HEK293 (cell line): ENCODE measurements at regions not wholly inside any gene's neighbourhood (a gene's known extent, or its start where the extent isn't known, plus 50 kb on each side); places are given as distances from the start of the nearest gene placed in this dataset.

Source experiments
- CTCF ChIA-PET: fragments of 350-600 bp; formaldehyde crosslinking; extraction: SDS; loops from one replicate; lab custom pipeline; 2021; ENCODE audit warnings: antibody characterized with exemption; lab: Yijun Ruan, JAX
- POLR2A ChIA-PET: fragments of 300-600 bp; formaldehyde crosslinking; extraction: SDS; loops from one replicate; lab custom pipeline; 2020; ENCODE audit warnings: antibody characterized with exemption, inconsistent platforms; lab: Yijun Ruan, JAX
- H3K27ac ChIP-seq: fragments of 200-500 bp; sonication (Bioruptor generic); 2 replicates; pipeline ENCODE4 v1.5.1; 2014; ENCODE audit warnings: low read depth, low read length, control low read depth, inconsistent platforms; ENCODE audit errors: extremely low read depth
- H3K36me3 ChIP-seq, 2 experiments: fragments of 200-500 bp in 1 of 2; sonication (Bioruptor generic) in 1 of 2; 1 replicate in 1 of 2; 2 replicates in 1 of 2; pipeline ENCODE4 v1.5.1; 2014 to 2017; ENCODE audit warnings: inconsistent platforms in 2 of 2, low read length in 2 of 2; ENCODE audit not compliant: control insufficient read depth in 2 of 2, insufficient read depth in 1 of 2
- H3K4me1 ChIP-seq: fragments of 200-500 bp; sonication (Bioruptor generic); 2 replicates; pipeline ENCODE4 v1.5.1; 2014; ENCODE audit warnings: mild to moderate bottlenecking, low read length, inconsistent platforms; ENCODE audit not compliant: control insufficient read depth, insufficient read depth
- H3K4me3 ChIP-seq: 2 replicates; pipeline ENCODE4 v1.5.1; 2011; ENCODE audit warnings: low read depth, mild to moderate bottlenecking, control low read depth, low read length, moderate library complexity
- H3K9me3 ChIP-seq: fragments of 200-500 bp; sonication (Bioruptor generic); 2 replicates; pipeline ENCODE4 v1.5.1; 2014; ENCODE audit warnings: low read depth, low read length, inconsistent platforms; ENCODE audit not compliant: control insufficient read depth, insufficient read depth
- GLI4 ChIP-seq: fragments of 450-650 bp; formaldehyde crosslinking; IDR thresholded peaks from 2 replicates; pipeline ENCODE4 v1.5.1; 2016; ENCODE audit warnings: missing biosample characterization, missing genetic modification characterization
- KLF1 ChIP-seq: fragments of 450-650 bp; formaldehyde crosslinking; IDR thresholded peaks from 2 replicates; pipeline ENCODE4 v1.5.1; 2016; ENCODE audit warnings: missing biosample characterization, missing genetic modification characterization
- PRDM1 ChIP-seq: fragments of 450-650 bp; formaldehyde crosslinking; IDR thresholded peaks from 2 replicates; pipeline ENCODE4; 2016; ENCODE audit warnings: missing biosample characterization, missing genetic modification characterization
- SP2 ChIP-seq: fragments of 450-650 bp; formaldehyde crosslinking; IDR thresholded peaks from 2 replicates; pipeline ENCODE4 v1.5.1; 2016; ENCODE audit warnings: missing biosample characterization, missing genetic modification characterization
- ZNF133 ChIP-seq: fragments of 450-650 bp; formaldehyde crosslinking; IDR thresholded peaks from 2 replicates; pipeline ENCODE4 v1.5.1; 2016; ENCODE audit warnings: missing biosample characterization, missing genetic modification characterization
- ZNF157 ChIP-seq: fragments of 450-650 bp; formaldehyde crosslinking; IDR thresholded peaks from 2 replicates; pipeline ENCODE4 v1.5.1; 2016; ENCODE audit warnings: missing biosample characterization, missing genetic modification characterization
- ZNF169 ChIP-seq: fragments of 450-650 bp; formaldehyde crosslinking; IDR thresholded peaks from 2 replicates; pipeline ENCODE4 v1.5.1; 2016; ENCODE audit warnings: missing biosample characterization, missing genetic modification characterization
- ZNF274 ChIP-seq, 2 experiments: fragments of 200-500 bp in 1 of 2; fragments of 450-650 bp in 1 of 2; sonication (Bioruptor generic) in 1 of 2; formaldehyde crosslinking in 1 of 2; IDR thresholded peaks; 2 replicates each; pipeline versions ENCODE4 v1.5.1 to v1.6.1; 2014 to 2016; ENCODE audit warnings: borderline replicate concordance in 1 of 2, inconsistent platforms in 1 of 2, low read length in 1 of 2, missing biosample characterization in 1 of 2, missing genetic modification characterization in 1 of 2
- ZNF391 ChIP-seq: fragments of 450-650 bp; formaldehyde crosslinking; IDR thresholded peaks from 2 replicates; pipeline ENCODE4 v1.5.1; 2016; ENCODE audit warnings: low read depth, missing biosample characterization, missing genetic modification characterization, borderline replicate concordance
- ZNF548 ChIP-seq: fragments of 450-650 bp; formaldehyde crosslinking; IDR thresholded peaks from 2 replicates; pipeline ENCODE4 v1.5.1; 2016; ENCODE audit warnings: missing biosample characterization, missing genetic modification characterization
- ZNF623 ChIP-seq: fragments of 450-650 bp; formaldehyde crosslinking; IDR thresholded peaks from 2 replicates; pipeline ENCODE4 v1.5.1; 2016; ENCODE audit warnings: missing biosample characterization, missing genetic modification characterization
- ZNF660 ChIP-seq: fragments of 450-650 bp; IDR thresholded peaks from 2 replicates; pipeline ENCODE4 v1.5.1; 2018; ENCODE audit warnings: missing biosample characterization, mild to moderate bottlenecking, missing genetic modification characterization
- ZNF664 ChIP-seq: fragments of 450-650 bp; formaldehyde crosslinking; IDR thresholded peaks from 2 replicates; pipeline ENCODE4 v1.5.1; 2016; ENCODE audit warnings: missing biosample characterization, missing genetic modification characterization
- TF ChIP-seq, protein P1 (sequence below): fragments of 450-650 bp; formaldehyde crosslinking; IDR thresholded peaks from 2 replicates; pipeline ENCODE4 v1.5.1; 2016; ENCODE audit warnings: missing biosample characterization, missing genetic modification characterization
- TF ChIP-seq, protein P2 (sequence below): fragments of 450-650 bp; formaldehyde crosslinking; IDR thresholded peaks from 2 replicates; pipeline ENCODE4 v1.5.1; 2016; ENCODE audit warnings: missing biosample characterization, missing genetic modification characterization, borderline replicate concordance
- TF ChIP-seq, protein P3 (sequence below): fragments of 450-650 bp; formaldehyde crosslinking; IDR thresholded peaks from 2 replicates; pipeline ENCODE4 v1.5.1; 2016; ENCODE audit warnings: missing biosample characterization, missing genetic modification characterization
- TF ChIP-seq, protein P4 (sequence below): fragments of 450-650 bp; formaldehyde crosslinking; IDR thresholded peaks from 2 replicates; pipeline ENCODE4 v1.5.1; 2016; ENCODE audit warnings: missing biosample characterization, missing genetic modification characterization
- TF ChIP-seq, protein P5 (sequence below): fragments of 450-650 bp; formaldehyde crosslinking; IDR thresholded peaks from 2 replicates; pipeline ENCODE4 v1.5.1; 2016; ENCODE audit warnings: missing biosample characterization, missing genetic modification characterization

DNA sequence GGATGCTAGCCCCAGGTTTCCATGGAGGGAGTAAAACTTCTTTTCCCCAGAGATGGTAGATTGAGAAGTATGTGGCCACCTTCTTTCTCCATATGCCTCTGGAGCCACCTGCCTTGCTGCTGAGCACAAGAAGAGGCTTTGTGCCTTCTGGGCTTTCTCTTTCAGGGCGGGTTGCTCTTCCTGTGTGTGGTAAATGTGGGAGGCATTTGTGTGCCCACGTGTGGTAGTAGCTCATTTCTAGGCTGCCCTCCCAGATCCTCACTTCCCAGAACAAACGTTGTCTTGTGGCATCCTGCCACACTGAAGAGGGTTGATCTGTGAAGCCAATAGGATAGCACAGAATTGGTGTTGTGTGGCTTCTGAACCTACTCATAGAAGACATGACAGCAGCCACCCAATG, 342.0 kb upstream of the PODXL start (continued):
- TF ChIP-seq GLI4 (tag by site-specific recombination) (no peak), ZNF133 (tag by site-specific recombination) (no peak), ZNF660 (no peak)
- TF ChIP-seq, protein P1, sequence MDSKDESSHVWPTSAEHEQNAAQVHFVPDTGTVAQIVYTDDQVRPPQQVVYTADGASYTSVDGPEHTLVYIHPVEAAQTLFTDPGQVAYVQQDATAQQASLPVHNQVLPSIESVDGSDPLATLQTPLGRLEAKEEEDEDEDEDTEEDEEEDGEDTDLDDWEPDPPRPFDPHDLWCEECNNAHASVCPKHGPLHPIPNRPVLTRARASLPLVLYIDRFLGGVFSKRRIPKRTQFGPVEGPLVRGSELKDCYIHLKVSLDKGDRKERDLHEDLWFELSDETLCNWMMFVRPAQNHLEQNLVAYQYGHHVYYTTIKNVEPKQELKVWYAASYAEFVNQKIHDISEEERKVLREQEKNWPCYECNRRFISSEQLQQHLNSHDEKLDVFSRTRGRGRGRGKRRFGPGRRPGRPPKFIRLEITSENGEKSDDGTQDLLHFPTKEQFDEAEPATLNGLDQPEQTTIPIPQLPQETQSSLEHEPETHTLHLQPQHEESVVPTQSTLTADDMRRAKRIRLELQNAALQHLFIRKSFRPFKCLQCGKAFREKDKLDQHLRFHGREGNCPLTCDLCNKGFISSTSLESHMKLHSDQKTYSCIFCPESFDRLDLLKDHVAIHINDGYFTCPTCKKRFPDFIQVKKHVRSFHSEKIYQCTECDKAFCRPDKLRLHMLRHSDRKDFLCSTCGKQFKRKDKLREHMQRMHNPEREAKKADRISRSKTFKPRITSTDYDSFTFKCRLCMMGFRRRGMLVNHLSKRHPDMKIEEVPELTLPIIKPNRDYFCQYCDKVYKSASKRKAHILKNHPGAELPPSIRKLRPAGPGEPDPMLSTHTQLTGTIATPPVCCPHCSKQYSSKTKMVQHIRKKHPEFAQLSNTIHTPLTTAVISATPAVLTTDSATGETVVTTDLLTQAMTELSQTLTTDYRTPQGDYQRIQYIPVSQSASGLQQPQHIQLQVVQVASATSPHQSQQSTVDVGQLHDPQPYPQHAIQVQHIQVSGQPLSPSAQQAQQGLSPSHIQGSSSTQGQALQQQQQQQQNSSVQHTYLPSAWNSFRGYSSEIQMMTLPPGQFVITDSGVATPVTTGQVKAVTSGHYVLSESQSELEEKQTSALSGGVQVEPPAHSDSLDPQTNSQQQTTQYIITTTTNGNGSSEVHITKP (tag by site-specific recombination), result no peak

DNA sequence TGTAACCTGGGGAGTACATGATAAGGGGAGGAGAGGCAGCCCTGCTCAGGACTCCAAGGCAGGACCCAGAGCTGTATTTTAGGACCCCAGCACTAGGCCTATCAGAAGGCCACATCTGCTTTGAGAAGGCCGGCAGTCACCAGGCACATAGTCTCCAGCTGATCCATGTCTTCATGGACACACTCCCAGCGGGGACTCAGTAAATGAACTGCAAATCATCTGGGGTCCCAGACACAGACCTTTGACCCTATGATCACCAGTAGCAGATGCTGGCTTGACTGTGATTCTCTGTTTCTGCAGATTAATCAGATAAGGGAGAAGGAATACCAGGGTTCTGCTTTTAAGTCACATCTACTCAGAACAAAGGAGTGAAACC, 341.4 kb upstream of the PODXL start:
- H3K4me3 ChIP-seq, result no peak overlapping the region
- TF ChIP-seq ZNF664, result no peak
- TF ChIP-seq, protein P2, sequence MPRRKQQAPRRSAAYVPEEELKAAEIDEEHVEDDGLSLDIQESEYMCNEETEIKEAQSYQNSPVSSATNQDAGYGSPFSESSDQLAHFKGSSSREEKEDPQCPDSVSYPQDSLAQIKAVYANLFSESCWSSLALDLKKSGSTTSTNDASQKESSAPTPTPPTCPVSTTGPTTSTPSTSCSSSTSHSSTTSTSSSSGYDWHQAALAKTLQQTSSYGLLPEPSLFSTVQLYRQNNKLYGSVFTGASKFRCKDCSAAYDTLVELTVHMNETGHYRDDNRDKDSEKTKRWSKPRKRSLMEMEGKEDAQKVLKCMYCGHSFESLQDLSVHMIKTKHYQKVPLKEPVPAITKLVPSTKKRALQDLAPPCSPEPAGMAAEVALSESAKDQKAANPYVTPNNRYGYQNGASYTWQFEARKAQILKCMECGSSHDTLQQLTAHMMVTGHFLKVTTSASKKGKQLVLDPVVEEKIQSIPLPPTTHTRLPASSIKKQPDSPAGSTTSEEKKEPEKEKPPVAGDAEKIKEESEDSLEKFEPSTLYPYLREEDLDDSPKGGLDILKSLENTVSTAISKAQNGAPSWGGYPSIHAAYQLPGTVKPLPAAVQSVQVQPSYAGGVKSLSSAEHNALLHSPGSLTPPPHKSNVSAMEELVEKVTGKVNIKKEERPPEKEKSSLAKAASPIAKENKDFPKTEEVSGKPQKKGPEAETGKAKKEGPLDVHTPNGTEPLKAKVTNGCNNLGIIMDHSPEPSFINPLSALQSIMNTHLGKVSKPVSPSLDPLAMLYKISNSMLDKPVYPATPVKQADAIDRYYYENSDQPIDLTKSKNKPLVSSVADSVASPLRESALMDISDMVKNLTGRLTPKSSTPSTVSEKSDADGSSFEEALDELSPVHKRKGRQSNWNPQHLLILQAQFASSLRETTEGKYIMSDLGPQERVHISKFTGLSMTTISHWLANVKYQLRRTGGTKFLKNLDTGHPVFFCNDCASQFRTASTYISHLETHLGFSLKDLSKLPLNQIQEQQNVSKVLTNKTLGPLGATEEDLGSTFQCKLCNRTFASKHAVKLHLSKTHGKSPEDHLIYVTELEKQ, result no peak
- TF ChIP-seq ZNF548 (tag by site-specific recombination), result no peak
- TF ChIP-seq, all 188 proteins: peak for 0
- peak overlapping the region; percentile 11; the same call in 1 of the 2 replicates for H3K27ac ChIP-seq
- ChIA-PET POLR2A (interaction anchor here (1.4 kb wide), 1 partner anchor 11 kb away, joined by 3 read pairs; no protein-coding TSS in a partner anchor), CTCF (interaction anchor here (0.7 to 1.2 kb wide), 2 partner anchors 31 to 39 kb away, joined by 3 to 5 read pairs; no protein-coding TSS in a partner anchor)
- H3K36me3 ChIP-seq, result no peaks in the 10 kb centered on the region
- H3K9me3 ChIP-seq, result no peaks in the 10 kb centered on the region
- H3K4me1 ChIP-seq, result peaks cover 14% of the 10 kb centered on the region

DNA sequence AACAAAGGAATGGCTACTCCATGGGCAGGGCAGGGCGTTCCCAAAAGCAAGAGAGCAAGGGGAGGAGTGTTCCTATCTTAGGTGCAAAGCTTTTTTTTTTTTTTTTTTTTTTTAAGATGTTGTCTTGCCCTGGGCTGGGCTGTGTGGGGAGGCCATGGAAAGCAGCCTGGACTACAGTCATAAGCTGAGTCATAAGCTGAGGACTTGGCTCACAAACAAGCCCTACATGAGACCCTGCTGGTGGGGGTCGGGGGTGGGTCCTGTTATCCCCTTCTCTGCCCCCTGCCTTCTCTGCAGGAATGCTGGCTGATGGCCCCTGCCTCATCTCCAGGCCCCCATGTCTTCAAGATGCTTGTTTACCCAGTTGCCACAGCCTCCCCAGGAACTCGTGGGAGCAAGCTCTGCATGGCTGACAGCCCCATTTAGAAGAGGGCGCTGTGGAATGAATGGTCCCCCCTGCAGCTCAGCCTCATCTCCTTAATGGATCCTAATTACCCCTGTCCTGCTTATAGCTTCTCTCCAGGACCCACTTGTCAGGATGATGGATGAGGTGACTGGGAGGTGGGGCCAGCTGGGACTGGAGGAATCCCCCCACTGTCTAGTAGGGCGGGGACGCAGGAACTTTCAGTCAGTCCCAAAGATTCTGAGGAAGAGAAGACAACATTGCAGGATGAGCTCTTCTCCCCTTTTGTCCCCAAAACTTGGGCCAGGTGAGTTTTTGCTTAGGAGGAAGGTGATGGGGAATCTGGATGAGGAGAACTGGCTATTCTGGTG, 340.8 kb upstream of the PODXL start:
- Histone ChIP-seq H3K36me3 (no peaks in the 10 kb centered on the region), H3K4me1 (peaks cover 14% of the 10 kb centered on the region), H3K27ac (peak overlapping the region; percentile 11; the same call in 1 of the 2 replicates), H3K9me3 (no peaks in the 10 kb centered on the region), H3K4me3 (no peak overlapping the region)
- POLR2A ChIA-PET, result interaction anchor here (0.5 to 1.4 kb wide), 6 partner anchors 12 to 53 kb away, joined by 3 to 8 read pairs (median 4); no protein-coding TSS in a partner anchor
- CTCF ChIA-PET, result interaction anchor here (0.5 to 1.2 kb wide), 3 partner anchors 30 to 38 kb away, joined by 3 to 5 read pairs (median 3); no protein-coding TSS in a partner anchor
- no peak for TF ChIP-seq PRDM1 (tag by site-specific recombination)
- TF ChIP-seq ZNF169 (tag by site-specific recombination), result no peak
- TF ChIP-seq ZNF623 (tag by site-specific recombination), result no peak
- TF ChIP-seq ZNF157, result no peak
- TF ChIP-seq KLF1 (tag by site-specific recombination), result 0 out of 2 replicates have a peak, but pooled peaks have one; percentile 38
- no peak for TF ChIP-seq SP2 (tag by site-specific recombination)
- TF ChIP-seq, protein P3, sequence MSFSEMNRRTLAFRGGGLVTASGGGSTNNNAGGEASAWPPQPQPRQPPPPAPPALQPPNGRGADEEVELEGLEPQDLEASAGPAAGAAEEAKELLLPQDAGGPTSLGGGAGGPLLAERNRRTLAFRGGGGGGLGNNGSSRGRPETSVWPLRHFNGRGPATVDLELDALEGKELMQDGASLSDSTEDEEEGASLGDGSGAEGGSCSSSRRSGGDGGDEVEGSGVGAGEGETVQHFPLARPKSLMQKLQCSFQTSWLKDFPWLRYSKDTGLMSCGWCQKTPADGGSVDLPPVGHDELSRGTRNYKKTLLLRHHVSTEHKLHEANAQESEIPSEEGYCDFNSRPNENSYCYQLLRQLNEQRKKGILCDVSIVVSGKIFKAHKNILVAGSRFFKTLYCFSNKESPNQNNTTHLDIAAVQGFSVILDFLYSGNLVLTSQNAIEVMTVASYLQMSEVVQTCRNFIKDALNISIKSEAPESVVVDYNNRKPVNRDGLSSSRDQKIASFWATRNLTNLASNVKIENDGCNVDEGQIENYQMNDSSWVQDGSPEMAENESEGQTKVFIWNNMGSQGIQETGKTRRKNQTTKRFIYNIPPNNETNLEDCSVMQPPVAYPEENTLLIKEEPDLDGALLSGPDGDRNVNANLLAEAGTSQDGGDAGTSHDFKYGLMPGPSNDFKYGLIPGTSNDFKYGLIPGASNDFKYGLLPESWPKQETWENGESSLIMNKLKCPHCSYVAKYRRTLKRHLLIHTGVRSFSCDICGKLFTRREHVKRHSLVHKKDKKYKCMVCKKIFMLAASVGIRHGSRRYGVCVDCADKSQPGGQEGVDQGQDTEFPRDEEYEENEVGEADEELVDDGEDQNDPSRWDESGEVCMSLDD, result no peak
- TF ChIP-seq, protein P4, sequence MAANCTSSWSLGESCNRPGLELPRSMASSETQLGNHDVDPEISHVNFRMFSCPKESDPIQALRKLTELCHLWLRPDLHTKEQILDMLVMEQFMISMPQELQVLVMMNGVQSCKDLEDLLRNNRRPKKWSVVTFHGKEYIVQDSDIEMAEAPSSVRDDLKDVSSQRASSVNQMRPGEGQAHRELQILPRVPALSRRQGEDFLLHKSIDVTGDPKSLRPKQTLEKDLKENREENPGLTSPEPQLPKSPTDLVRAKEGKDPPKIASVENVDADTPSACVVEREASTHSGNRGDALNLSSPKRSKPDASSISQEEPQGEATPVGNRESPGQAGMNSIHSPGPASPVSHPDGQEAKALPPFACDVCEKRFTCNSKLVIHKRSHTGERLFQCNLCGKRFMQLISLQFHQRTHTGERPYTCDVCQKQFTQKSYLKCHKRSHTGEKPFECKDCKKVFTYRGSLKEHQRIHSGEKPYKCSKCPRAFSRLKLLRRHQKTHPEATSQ (tag by site-specific recombination), result no peak
- TF ChIP-seq ZNF274 (IDR thresholded peaks at IDR 0.05; ENCODE audit: low read length), result no peak
- no peak for TF ChIP-seq ZNF274 (tag by site-specific recombination; IDR thresholded peaks at IDR 0.05; ENCODE audit: borderline replicate concordance)
- no peak for TF ChIP-seq ZNF391 (tag by site-specific recombination)
- TF ChIP-seq, protein P5, sequence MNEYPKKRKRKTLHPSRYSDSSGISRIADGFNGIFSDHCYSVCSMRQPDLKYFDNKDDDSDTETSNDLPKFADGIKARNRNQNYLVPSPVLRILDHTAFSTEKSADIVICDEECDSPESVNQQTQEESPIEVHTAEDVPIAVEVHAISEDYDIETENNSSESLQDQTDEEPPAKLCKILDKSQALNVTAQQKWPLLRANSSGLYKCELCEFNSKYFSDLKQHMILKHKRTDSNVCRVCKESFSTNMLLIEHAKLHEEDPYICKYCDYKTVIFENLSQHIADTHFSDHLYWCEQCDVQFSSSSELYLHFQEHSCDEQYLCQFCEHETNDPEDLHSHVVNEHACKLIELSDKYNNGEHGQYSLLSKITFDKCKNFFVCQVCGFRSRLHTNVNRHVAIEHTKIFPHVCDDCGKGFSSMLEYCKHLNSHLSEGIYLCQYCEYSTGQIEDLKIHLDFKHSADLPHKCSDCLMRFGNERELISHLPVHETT (tag by site-specific recombination), result no peak
